ENCODE measurements at regions not wholly inside any gene's neighbourhood (a gene's known extent, or its start where the extent isn't known, plus 50 kb on each side); places are given as distances from the start of the nearest gene placed in this dataset.

DNA sequence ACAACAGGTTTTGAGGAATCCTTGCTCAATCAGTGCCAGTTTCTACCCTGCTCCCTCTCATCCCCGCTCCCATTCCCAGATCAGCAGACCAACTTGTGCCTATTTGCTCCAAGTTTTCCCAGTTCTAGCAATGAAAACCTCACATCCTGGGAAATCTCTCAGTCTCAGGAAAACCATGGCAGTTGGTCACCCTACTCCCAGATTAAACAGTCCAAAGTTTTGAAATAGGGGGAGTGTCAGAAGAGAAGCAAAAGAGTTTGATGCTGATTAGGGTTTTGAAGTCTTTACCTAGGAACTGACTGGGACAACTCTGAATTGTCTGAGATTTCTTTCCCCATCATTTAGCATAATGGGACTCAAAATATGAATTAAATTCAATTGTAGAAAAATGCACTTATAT lies 95.8 kb upstream of the ARID2 start:
- no peak for TF ChIP-seq PAX5 (IDR thresholded peaks at IDR 0.05; ENCODE audit: insufficient read depth, low read length, severe bottlenecking)
- no peak for TF ChIP-seq POLR2A (IDR thresholded peaks at IDR 0.05; ENCODE audit: low read depth, low read length)
- TF ChIP-seq SPI1 (IDR thresholded peaks at IDR 0.05; ENCODE audit: low read depth, low read length): no peak
- TF ChIP-seq POLR2AphosphoS5 (IDR thresholded peaks at IDR 0.05; ENCODE audit: low read depth, low read length): no peak
- no peak for TF ChIP-seq POU2F2 (IDR thresholded peaks at IDR 0.05; ENCODE audit: low read depth, low read length)

All from GM12891 (cell line).